Left colon (tissue), 2 donors: ENCODE measurements at regions not wholly inside any gene's neighbourhood (a gene's known extent, or its start where the extent isn't known, plus 50 kb on each side); places are given as distances from the start of the nearest gene placed in this dataset.
"Not testable (repeated sequence)": the region's sequence is repeated elsewhere in the genome, so short reads cannot be mapped to it uniquely, and the experiment has no call there.

Experiments
- ATAC-seq: fragments of 200-7000 bp; cut with Tn5 transposase; one replicate; pipeline ENCODE4 v1.9.1; 2020; ENCODE audit warnings: mild to moderate bottlenecking, moderate library complexity
- DNase-seq, 2 donors: peaks; one replicate each; pipeline ENCODE4 v3.0.0-alpha.2; 2020
- intact Hi-C, 2 donors: fragments of 100-400 bp; cut with DNase I in 1 of 2; cut with micrococcal nuclease in 1 of 2; formaldehyde crosslinking; loops; one replicate each; pipeline versions ENCODE4 v1.11.2 to v1.14.0; 2022; cut with DNase I, micrococcal nuclease
- donor health status: DM: no; HTN: no; CAD: no.
- donor health status: DM: yes; HTN: yes; CAD: no.

GRCh38 chr10:64037071-64037661, 516.0 kb downstream of the REEP3 start:
- intact Hi-C loops: no loop called here
- DNase-seq (no peak), ATAC-seq (peak; percentile 80)

GRCh38 chr10:64038107-64038506, 516.9 kb downstream of the REEP3 start:
- ATAC-seq: no peak
- intact Hi-C loops: no loop called here
- DNase-seq: no peak

GRCh38 chr10:64039198-64039597, 518.0 kb downstream of the REEP3 start:
- intact Hi-C loops: no loop called here
- ATAC-seq: no peak
- DNase-seq: no peak

GRCh38 chr10:64040781-64041180, 519.6 kb downstream of the REEP3 start:
- ATAC-seq (no peak), DNase-seq (no peak)
- intact Hi-C loops: no loop called here

- peak; percentile 88 for ATAC-seq
- intact Hi-C loops: no loop called here
- DNase-seq: peak; percentile 42 to 70
Measured at GRCh38 chr10:64041185-64041988, 520.2 kb downstream of the REEP3 start.

- DNase-seq (no peak), ATAC-seq (no peak)
- intact Hi-C loops: no loop called here
Measured at GRCh38 chr10:64041989-64042490, 520.8 kb downstream of the REEP3 start.

- intact Hi-C loops: no loop called here
- ATAC-seq (no peak), DNase-seq (no peak)
Measured at GRCh38 chr10:64044098-64044497, 522.9 kb downstream of the REEP3 start.

- intact Hi-C loops, DNase-seq, ATAC-seq: not testable (repeated sequence)
Measured at GRCh38 chr10:64044957-64045632, 523.9 kb downstream of the REEP3 start.

GRCh38 chr10:64054392-64054791, 533.2 kb downstream of the REEP3 start:
- no peak for DNase-seq
- intact Hi-C loops: no loop called here

GRCh38 chr10:64059884-64060283, 538.7 kb downstream of the REEP3 start:
- DNase-seq (no peak), ATAC-seq (no peak)
- intact Hi-C loops: no loop called here

More at GRCh38 chr10:64054392-64054791, 533.2 kb downstream of the REEP3 start:
- peak; percentile 96 for ATAC-seq

- DNase-seq (no peak), ATAC-seq (no peak)
- intact Hi-C loops: no loop called here
Measured at GRCh38 chr10:64060389-64060788, 539.2 kb downstream of the REEP3 start.

- ATAC-seq (no peak), DNase-seq (no peak)
- intact Hi-C loops: no loop called here
Measured at GRCh38 chr10:64062793-64063192, 541.6 kb downstream of the REEP3 start.

GRCh38 chr10:64067009-64067606, 545.9 kb downstream of the REEP3 start:
- DNase-seq: no peak
- intact Hi-C loops: no loop called here
- no peak for ATAC-seq

GRCh38 chr10:64067859-64068258, 546.7 kb downstream of the REEP3 start:
- intact Hi-C loops: no loop called here
- ATAC-seq: no peak

GRCh38 chr10:64070241-64070640, 549.0 kb downstream of the REEP3 start:
- intact Hi-C loops: no loop called here
- no peak for DNase-seq
- ATAC-seq: no peak

More at GRCh38 chr10:64067859-64068258, 546.7 kb downstream of the REEP3 start:
- no peak for DNase-seq

- ATAC-seq (no peak), DNase-seq (no peak)
- intact Hi-C loops: no loop called here
Measured at GRCh38 chr10:64071218-64071617, 550.0 kb downstream of the REEP3 start.

- ATAC-seq (no peak), DNase-seq (no peak)
- intact Hi-C loops: no loop called here
Measured at GRCh38 chr10:64075604-64076003, 554.4 kb downstream of the REEP3 start.

GRCh38 chr10:64076322-64076940, 555.2 kb downstream of the REEP3 start:
- no peak for DNase-seq
- intact Hi-C loops: no loop called here
- no peak for ATAC-seq

GRCh38 chr10:64079341-64079740, 558.1 kb downstream of the REEP3 start:
- intact Hi-C loops: no loop called here
- ATAC-seq: peak; percentile 95
- no peak for DNase-seq
